ENCODE measurements at regions not wholly inside any gene's neighbourhood (a gene's known extent, or its start where the extent isn't known, plus 50 kb on each side); places are given as distances from the start of the nearest gene placed in this dataset.

DNA sequence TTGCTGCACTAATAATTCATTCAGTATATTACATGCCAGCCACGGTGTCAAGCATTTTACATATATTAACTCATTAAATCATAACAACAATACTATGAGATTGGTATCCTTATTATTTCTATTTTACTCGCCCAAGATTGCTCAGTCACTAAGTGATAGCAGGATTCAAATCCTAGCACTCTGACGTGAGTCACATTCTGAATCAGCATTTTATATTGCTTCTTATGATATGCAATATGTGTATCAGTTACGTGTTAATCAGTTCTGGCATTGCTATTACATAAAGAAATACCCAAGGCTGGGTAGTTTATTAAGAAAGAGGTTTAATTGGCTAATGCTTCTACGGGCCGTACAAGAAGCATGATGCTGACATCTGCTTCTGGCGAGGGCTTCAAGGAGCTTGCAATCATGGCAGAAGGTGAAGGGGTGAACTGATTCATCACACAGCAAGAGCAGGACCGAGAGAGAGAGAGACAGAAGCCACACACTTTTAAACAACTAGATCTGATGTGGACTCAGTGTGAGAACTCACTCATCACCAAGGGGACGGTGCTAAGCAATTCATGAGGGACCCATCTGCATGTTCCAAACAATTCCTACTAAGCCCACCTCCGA, 166.5 kb upstream of the TMCO5A start:
- Histone ChIP-seq H3K36me3 (ENCODE audit: insufficient read depth, low read length) (no peaks in the 10 kb centered on the region), H3K9me3 (ENCODE audit: insufficient read depth, low read length, severe bottlenecking) (no peaks in the 10 kb centered on the region), H3K9ac (ENCODE audit: low read depth, low read length) (no peak overlapping the region), H2AFZ (ENCODE audit: low read depth, low read length) (no peak overlapping the region), H3K27me3 (ENCODE audit: insufficient read depth, low read length, poor library complexity) (no peaks in the 10 kb centered on the region), H3K4me2 (ENCODE audit: insufficient read depth, low read length) (no peak overlapping the region), H3K79me2 (ENCODE audit: insufficient read depth, low read length) (no peaks in the 10 kb centered on the region), H3K4me3 (ENCODE audit: low read depth in 1 of 2, low read length in 2 of 2) (no peak overlapping the region), H3K4me1 (ENCODE audit: insufficient read depth, low read length) (peaks cover 4% of the 10 kb centered on the region), H3K27ac (ENCODE audit: low read length) (no peak overlapping the region), H4K20me1 (ENCODE audit: insufficient read depth, low read length) (no peaks in the 10 kb centered on the region)
- no peak for TF ChIP-seq EZH2 (IDR thresholded peaks at IDR 0.05; ENCODE audit: borderline replicate concordance, low read depth, low read length, severe bottlenecking)
- no peak for TF ChIP-seq CTCF (IDR thresholded peaks at IDR 0.05; ENCODE audit: borderline replicate concordance, extremely low read depth, low read length, poor library complexity, severe bottlenecking)
- DNase-seq (no peak), ATAC-seq (ENCODE audit: insufficient read depth, low read depth) (no peak)

DNA sequence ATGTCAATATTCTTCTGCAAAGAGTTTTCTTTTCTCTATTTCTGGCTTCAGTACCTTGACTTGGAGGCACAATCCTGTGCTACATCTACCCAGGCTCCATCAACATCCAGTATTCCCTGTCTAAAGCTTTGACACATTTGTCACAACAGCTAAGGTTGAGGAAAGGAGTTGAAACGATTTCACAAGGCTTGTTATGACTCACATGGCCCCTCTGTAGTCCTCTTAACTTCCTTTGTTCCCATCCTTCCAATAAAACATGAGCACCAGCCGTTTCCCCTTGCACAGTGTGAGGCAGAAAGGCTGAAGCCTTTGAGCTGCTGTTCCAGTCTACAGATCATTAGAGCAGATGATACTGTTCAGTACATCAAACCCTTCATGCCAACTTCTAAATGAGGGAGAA, 163.0 kb upstream of the TMCO5A start:
- no peaks in the 10 kb centered on the region for H3K9me3 ChIP-seq (ENCODE audit: insufficient read depth, low read length, severe bottlenecking)
- H3K9ac ChIP-seq (ENCODE audit: low read depth, low read length) = no peak overlapping the region
- ATAC-seq (ENCODE audit: insufficient read depth, low read depth) = no peak
- no peak overlapping the region for H3K27ac ChIP-seq (ENCODE audit: low read length)
- no peaks in the 10 kb centered on the region for H3K36me3 ChIP-seq (ENCODE audit: insufficient read depth, low read length)
- H3K4me1 ChIP-seq (ENCODE audit: insufficient read depth, low read length) = no peaks in the 10 kb centered on the region
- no peaks in the 10 kb centered on the region for H3K27me3 ChIP-seq (ENCODE audit: insufficient read depth, low read length, poor library complexity)
- no peaks in the 10 kb centered on the region for H3K79me2 ChIP-seq (ENCODE audit: insufficient read depth, low read length)
- no peak overlapping the region for H3K4me3 ChIP-seq (ENCODE audit: low read depth in 1 of 2, low read length in 2 of 2)
- TF ChIP-seq CTCF (IDR thresholded peaks at IDR 0.05; ENCODE audit: borderline replicate concordance, extremely low read depth, low read length, poor library complexity, severe bottlenecking) = no peak
- no peak for TF ChIP-seq EZH2 (IDR thresholded peaks at IDR 0.05; ENCODE audit: borderline replicate concordance, low read depth, low read length, severe bottlenecking)
- H4K20me1 ChIP-seq (ENCODE audit: insufficient read depth, low read length) = no peaks in the 10 kb centered on the region
- no peak overlapping the region for H2AFZ ChIP-seq (ENCODE audit: low read depth, low read length)
- H3K4me2 ChIP-seq (ENCODE audit: insufficient read depth, low read length) = no peak overlapping the region
- no peak for DNase-seq

- Histone ChIP-seq H4K20me1 (ENCODE audit: insufficient read depth, low read length) (no peaks in the 10 kb centered on the region), H3K27ac (ENCODE audit: low read length) (no peak overlapping the region), H3K27me3 (ENCODE audit: insufficient read depth, low read length, poor library complexity) (no peaks in the 10 kb centered on the region), H2AFZ (ENCODE audit: low read depth, low read length) (no peak overlapping the region), H3K9me3 (ENCODE audit: insufficient read depth, low read length, severe bottlenecking) (no peaks in the 10 kb centered on the region), H3K4me3 (ENCODE audit: low read depth in 1 of 2, low read length in 2 of 2) (no peak overlapping the region), H3K9ac (ENCODE audit: low read depth, low read length) (no peak overlapping the region), H3K79me2 (ENCODE audit: insufficient read depth, low read length) (no peaks in the 10 kb centered on the region), H3K4me2 (ENCODE audit: insufficient read depth, low read length) (no peak overlapping the region), H3K4me1 (ENCODE audit: insufficient read depth, low read length) (no peaks in the 10 kb centered on the region), H3K36me3 (ENCODE audit: insufficient read depth, low read length) (no peaks in the 10 kb centered on the region)
- ATAC-seq (ENCODE audit: insufficient read depth, low read depth) (no peak), DNase-seq (no peak)
- TF ChIP-seq CTCF (IDR thresholded peaks at IDR 0.05; ENCODE audit: borderline replicate concordance, extremely low read depth, low read length, poor library complexity, severe bottlenecking) (no peak), EZH2 (IDR thresholded peaks at IDR 0.05; ENCODE audit: borderline replicate concordance, low read depth, low read length, severe bottlenecking) (no peak)
Measured at GRCh38 chr15:37773111-37773860, 161.2 kb upstream of the TMCO5A start.
